ENCODE measurements at regions not wholly inside any gene's neighbourhood (a gene's known extent, or its start where the extent isn't known, plus 50 kb on each side); places are given as distances from the start of the nearest gene placed in this dataset.

DNA sequence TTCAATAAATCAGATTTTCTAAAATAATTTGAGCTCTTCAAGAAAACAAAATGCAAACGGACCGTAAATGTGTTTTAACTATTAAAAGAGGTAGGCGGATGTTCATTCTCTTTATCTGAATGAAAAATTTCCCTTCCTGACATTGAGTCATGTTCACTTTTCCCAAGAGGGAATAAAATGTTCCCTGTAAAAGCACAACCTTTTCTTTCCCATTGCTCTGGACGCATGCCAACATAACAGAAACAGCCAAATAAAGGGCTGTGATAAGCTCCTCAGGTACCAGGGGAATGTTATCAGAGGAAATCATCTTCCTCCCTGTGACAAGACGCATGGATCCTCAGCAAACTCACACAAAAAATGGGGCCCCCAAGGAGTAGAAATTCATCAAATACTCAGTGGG, 251.8 kb downstream of the MTERF1 start:
- H3K9me2 ChIP-seq (replicated peaks; ENCODE audit: low read length) = no peaks in the 10 kb centered on the region
- no peak for TF ChIP-seq CTCF (conservative IDR thresholded peaks at IDR 0.05; ENCODE audit: low read depth, low read length)
- no peak for TF ChIP-seq EZH2 (IDR thresholded peaks at IDR 0.05; ENCODE audit: low read length, unreplicated experiment)
- no peak for TF ChIP-seq EZH2phosphoT487 (IDR thresholded peaks at IDR 0.05; ENCODE audit: borderline replicate concordance, low read length)
- no peak overlapping the region for H3K27ac ChIP-seq (ENCODE audit: low read length)
- DNase-seq (no peak), ATAC-seq (no peak)
- H2AFZ ChIP-seq (ENCODE audit: low read length) = no peak overlapping the region
- no peaks in the 10 kb centered on the region for H3F3A ChIP-seq (ENCODE audit: low read length, unreplicated experiment)
- ChIA-PET CTCF (no interaction called here), POLR2A (ENCODE audit: unreplicated experiment) (no interaction called here)
- BruUV-seq (replicated peaks) = no TSS peak
- intact Hi-C loops (cut with micrococcal nuclease) = no loop called here
- no peaks in the 10 kb centered on the region for H3K79me2 ChIP-seq (ENCODE audit: low read length)
- no peaks in the 10 kb centered on the region for H3K4me1 ChIP-seq (ENCODE audit: insufficient read depth, low read length)
- no peaks in the 10 kb centered on the region for H3K9me3 ChIP-seq (ENCODE audit: low read length)
- no peak overlapping the region for H3K4me2 ChIP-seq (ENCODE audit: low read length)
- no peaks in the 10 kb centered on the region for H3K36me3 ChIP-seq (ENCODE audit: low read depth, low read length)
- no peaks in the 10 kb centered on the region for H4K20me1 ChIP-seq (ENCODE audit: low read length)
- H3K9ac ChIP-seq (ENCODE audit: low read length) = no peak overlapping the region
- H3K27me3 ChIP-seq (ENCODE audit: low read length) = no peaks in the 10 kb centered on the region
- no peak overlapping the region for H3K4me3 ChIP-seq (ENCODE audit: low read length)

DNA sequence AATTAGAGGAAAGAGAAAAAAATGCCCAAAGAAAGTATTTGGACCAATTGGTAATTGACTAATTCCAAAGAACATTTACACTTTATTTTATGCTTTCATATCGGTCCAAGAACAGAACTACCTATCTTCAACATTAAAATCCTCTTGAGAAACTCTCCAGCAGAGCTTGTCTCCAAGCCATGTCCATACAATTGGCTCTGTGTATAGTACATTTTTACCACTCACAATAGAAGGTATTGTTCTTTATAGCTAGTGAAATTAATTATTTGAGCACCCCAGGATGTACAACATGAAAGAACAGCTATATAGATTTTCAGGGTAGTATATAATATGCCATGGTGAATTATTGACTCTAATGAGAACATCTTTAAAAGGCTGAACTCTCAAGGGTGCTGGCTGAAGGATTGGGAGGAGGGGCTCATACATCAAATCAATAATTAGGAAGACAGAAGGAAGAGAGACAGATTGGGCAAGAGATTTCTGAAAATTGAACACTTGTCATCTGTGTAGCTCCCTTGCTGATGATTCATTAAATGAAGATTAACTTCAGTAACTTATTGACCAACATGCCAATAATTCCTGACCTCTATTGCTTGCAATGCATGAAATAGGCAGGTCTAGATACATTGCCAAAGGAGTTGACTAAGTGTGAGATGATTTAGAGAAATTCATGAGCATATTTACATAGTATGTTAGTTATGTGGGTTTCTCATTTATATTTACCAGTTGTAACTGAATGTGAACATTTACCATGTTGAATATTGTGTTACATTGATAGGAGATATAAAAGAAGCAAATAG, 249.7 kb downstream of the MTERF1 start:
- no TSS peak for BruUV-seq (replicated peaks)
- peaks cover 10% of the 10 kb centered on the region for H3K4me1 ChIP-seq (ENCODE audit: insufficient read depth, low read length)
- no peak overlapping the region for H3K4me3 ChIP-seq (ENCODE audit: low read length)
- no peaks in the 10 kb centered on the region for H3K9me2 ChIP-seq (replicated peaks; ENCODE audit: low read length)
- intact Hi-C loops (cut with micrococcal nuclease) = no loop called here
- POLR2A ChIA-PET (ENCODE audit: unreplicated experiment) = no interaction called here
- H3K79me2 ChIP-seq (ENCODE audit: low read length) = no peaks in the 10 kb centered on the region
- no peaks in the 10 kb centered on the region for H4K20me1 ChIP-seq (ENCODE audit: low read length)
- no peaks in the 10 kb centered on the region for H3K27me3 ChIP-seq (ENCODE audit: low read length)
- no peaks in the 10 kb centered on the region for H3K9me3 ChIP-seq (ENCODE audit: low read length)
- H3F3A ChIP-seq (ENCODE audit: low read length, unreplicated experiment) = no peaks in the 10 kb centered on the region
- CTCF ChIA-PET = no interaction called here
- no peak overlapping the region for H3K4me2 ChIP-seq (ENCODE audit: low read length)
- no peak overlapping the region for H2AFZ ChIP-seq (ENCODE audit: low read length)
- no peak overlapping the region for H3K27ac ChIP-seq (ENCODE audit: low read length)
- TF ChIP-seq EZH2 (IDR thresholded peaks at IDR 0.05; ENCODE audit: low read length, unreplicated experiment) (no peak), CTCF (conservative IDR thresholded peaks at IDR 0.05; ENCODE audit: low read depth, low read length) (no peak), EZH2phosphoT487 (IDR thresholded peaks at IDR 0.05; ENCODE audit: borderline replicate concordance, low read length) (no peak)
- DNase-seq (no peak), ATAC-seq (no peak)
- H3K9ac ChIP-seq (ENCODE audit: low read length) = no peak overlapping the region
- no peaks in the 10 kb centered on the region for H3K36me3 ChIP-seq (ENCODE audit: low read depth, low read length)

DNA sequence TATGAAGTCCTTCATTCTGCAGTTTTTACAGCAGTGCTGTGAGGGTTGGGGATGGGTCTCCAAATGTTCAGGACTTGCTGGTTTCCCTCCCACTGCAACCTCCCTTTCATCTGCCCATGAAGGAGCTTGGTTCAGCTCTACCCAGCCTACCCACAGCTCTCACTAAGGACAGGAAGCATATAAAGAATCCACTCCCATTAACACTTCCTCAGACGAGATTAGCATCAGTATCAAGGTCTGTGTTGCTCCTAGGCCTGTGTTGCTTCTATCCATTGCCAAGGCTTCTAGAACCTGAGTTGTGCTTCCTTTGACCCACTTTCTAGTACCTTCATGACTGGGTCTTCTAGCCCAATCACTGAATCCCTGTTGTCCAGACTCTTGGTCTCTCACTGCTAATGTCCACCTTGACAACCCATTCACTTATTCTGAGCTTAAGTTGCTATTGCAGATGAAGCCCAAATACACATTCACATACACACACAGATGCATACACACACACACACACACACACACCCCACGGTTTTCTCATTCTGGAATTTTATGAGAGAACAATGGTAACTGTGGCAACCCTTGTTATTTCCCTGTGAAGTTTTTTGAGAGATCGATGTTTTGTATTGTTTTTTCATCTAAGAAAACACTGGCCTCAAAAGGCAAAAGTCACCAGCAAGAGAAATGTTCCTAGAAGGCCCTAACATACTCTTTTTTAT, 248.1 kb downstream of the MTERF1 start:
- BruUV-seq (replicated peaks) = no TSS peak
- CTCF ChIA-PET = no interaction called here
- H3K4me1 ChIP-seq (ENCODE audit: insufficient read depth, low read length) = peaks cover 10% of the 10 kb centered on the region
- no peaks in the 10 kb centered on the region for H3K9me3 ChIP-seq (ENCODE audit: low read length)
- no peak for TF ChIP-seq EZH2 (IDR thresholded peaks at IDR 0.05; ENCODE audit: low read length, unreplicated experiment)
- no peak for TF ChIP-seq CTCF (conservative IDR thresholded peaks at IDR 0.05; ENCODE audit: low read depth, low read length)
- TF ChIP-seq EZH2phosphoT487 (IDR thresholded peaks at IDR 0.05; ENCODE audit: borderline replicate concordance, low read length) = no peak
- H3K27ac ChIP-seq (ENCODE audit: low read length) = no peak overlapping the region
- H3K27me3 ChIP-seq (ENCODE audit: low read length) = no peaks in the 10 kb centered on the region
- H3K9ac ChIP-seq (ENCODE audit: low read length) = no peak overlapping the region
- no peak overlapping the region for H3K4me2 ChIP-seq (ENCODE audit: low read length)
- no peak for ATAC-seq
- intact Hi-C loops (cut with micrococcal nuclease) = no loop called here
- no peaks in the 10 kb centered on the region for H4K20me1 ChIP-seq (ENCODE audit: low read length)
- no peaks in the 10 kb centered on the region for H3F3A ChIP-seq (ENCODE audit: low read length, unreplicated experiment)
- H3K4me3 ChIP-seq (ENCODE audit: low read length) = no peak overlapping the region
- POLR2A ChIA-PET (ENCODE audit: unreplicated experiment) = no interaction called here
- no peaks in the 10 kb centered on the region for H3K9me2 ChIP-seq (replicated peaks; ENCODE audit: low read length)
- no peaks in the 10 kb centered on the region for H3K79me2 ChIP-seq (ENCODE audit: low read length)
- no peaks in the 10 kb centered on the region for H3K36me3 ChIP-seq (ENCODE audit: low read depth, low read length)
- DNase-seq = no peak
- H2AFZ ChIP-seq (ENCODE audit: low read length) = no peak overlapping the region
